ENCODE measurements at regions not wholly inside any gene's neighbourhood (a gene's known extent, or its start where the extent isn't known, plus 50 kb on each side); places are given as distances from the start of the nearest gene placed in this dataset.

- DNase-seq (ENCODE audit: low read depth): no peak
Measured at GRCh38 chr3:68306571-68306970, 625.8 kb downstream of the TAFA4 start.

DNA sequence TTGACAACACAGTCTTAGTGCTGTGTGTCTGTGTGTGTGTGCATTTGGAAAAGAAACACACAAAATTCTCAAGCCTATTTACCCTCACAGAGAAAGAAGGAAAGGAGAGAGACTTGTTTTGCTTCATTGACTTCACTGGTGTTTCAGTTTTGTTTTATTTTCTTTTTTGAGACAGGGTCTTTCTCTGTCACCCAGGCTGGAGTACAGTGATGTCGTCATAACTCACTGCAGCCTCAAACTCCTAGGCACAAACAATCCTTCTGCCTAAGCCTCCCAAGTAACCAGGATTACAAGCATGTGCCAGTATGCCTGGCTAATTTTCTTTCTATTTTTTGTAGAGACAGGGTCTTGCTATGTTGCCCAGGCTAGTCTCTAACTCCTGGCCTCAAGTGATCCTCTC, 636.9 kb downstream of the TAFA4 start:
- DNase-seq (ENCODE audit: low read depth): no peak

DNA sequence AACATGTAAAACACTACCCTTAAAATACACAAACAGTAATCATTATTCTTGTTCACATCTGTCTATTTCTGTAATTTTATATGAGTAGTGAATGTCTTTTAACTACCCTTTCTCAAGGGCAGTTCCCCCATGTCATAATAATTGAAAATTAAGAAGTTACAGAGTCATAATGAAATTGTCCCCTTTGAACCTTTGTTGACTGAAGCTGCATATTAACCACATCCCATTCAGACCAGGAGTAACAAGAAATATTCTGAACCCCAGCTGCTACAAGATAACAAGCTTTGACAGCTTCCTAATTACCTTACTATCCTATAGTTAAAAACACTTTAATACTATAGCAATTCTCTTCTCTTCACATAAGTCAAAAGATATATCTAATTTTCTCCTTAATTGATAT, 635.9 kb upstream of the SUCLG2 start:
- no peak for DNase-seq (ENCODE audit: low read depth)

DNA sequence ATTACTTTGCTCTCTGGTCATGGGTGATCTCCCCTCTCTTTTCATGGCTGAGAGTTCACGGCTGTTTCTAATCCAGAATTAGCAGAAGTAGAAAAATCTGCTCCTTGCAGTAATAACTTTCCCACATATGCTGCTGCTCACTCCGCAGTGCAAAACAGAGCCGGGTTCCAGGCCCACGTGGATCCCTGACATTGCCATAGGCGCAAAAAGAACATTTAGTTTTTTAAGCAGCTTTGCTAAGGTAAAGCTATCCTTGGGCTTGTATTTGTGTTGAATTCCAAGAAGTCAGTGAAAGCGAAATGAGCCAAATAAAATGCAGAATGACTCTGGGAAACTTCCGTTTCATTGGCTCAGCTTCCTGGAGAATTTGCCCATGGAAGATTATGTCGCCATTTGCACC, 633.7 kb upstream of the SUCLG2 start:
- DNase-seq (ENCODE audit: low read depth): no peak

GRCh38 chr3:68287101-68287500, 632.7 kb upstream of the SUCLG2 start:
- no peak for DNase-seq (ENCODE audit: low read depth)

- no peak for DNase-seq (ENCODE audit: low read depth)
Measured at GRCh38 chr3:68274286-68274685, 619.9 kb upstream of the SUCLG2 start.

DNA sequence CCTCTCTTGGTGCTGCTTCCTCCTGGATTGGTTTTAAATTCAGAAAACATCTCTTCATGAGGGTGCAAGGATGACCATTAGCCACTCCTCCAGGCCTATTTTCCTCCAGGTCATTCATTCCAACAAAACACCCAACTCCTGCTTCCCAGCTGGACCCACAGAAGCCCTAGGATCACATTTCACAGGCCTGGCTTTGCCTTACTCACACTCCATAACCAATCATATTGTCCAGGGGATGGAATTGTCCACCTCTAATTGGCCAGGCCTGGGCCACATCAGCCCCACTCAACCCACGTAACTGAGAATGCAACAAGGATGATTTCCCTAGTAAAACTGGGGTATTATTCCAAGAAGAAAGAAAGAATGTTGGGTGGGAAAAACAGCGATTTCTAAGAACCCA, 616.7 kb upstream of the SUCLG2 start:
- DNase-seq (ENCODE audit: low read depth): no peak

DNA sequence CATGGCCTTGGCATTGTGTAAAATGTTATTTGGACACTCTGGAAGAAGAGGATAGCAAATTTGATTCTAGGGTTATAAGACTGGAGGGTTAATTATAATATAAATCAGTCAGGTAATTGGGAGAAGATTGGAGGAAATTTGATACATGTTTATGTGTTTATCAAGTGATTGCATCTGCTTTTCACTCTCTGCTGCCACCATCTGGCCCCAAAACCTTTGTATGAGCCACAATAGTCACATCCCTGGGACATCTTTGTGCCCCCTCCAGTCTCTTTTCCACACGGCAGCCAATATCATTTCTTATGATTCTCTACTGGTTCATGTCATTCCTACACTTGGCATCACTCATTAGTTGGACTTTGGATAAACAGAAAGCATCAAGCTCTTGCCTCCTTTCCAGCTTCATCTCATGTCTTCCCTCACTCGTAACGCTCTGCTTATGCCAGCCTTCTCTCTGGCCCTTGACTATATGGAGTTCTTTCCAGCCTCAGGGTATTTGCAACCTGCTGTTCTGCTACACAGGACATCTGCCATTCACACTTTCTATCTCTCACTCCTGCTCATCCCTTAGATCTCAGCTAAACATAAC, 602.3 kb upstream of the SUCLG2 start:
- DNase-seq (ENCODE audit: low read depth): no peak

DNA sequence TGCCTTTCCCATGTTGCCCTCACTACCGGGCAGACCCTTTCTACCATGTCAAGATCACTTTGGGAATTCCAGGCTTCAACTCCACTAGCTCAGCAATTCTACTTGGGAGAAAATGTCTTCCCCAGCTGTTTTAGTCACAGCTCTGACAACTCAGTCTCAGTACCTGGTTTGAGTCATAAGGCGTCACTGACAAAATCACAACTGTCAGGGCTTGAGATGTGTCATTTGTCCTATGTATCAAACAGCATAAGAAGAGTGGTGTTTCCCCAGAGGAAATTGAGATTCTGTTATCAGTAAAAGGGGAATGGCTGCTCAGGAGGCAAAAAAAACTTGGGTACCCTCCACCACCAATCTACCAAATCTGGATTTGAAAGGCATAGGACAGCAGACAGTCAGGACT, 594.9 kb upstream of the SUCLG2 start:
- no peak for DNase-seq (ENCODE audit: low read depth)

- DNase-seq (ENCODE audit: low read depth): no peak
Measured at GRCh38 chr3:68242606-68243005, 588.2 kb upstream of the SUCLG2 start.

DNA sequence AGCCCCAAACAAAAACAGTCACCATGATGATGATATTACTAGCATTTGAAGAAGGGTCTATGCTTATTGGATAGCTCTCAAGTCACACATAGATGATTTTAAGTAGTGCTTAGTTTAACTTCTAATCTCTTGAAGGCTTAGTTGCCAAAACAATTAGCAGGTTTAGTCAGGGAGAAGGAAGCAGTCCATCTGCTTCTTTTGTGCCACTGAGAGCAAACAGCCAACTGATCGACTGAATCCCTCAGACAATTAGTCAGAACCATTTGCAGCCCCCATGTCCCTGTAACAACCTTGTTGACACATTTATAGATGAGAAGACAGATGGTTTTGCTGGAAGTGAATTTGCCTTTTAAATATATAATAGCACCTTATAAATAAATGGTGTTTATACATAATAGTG, 585.1 kb upstream of the SUCLG2 start:
- no peak for DNase-seq (ENCODE audit: low read depth)

- no peak for DNase-seq (ENCODE audit: low read depth)
Measured at GRCh38 chr3:68234076-68234780, 579.8 kb upstream of the SUCLG2 start.

DNA sequence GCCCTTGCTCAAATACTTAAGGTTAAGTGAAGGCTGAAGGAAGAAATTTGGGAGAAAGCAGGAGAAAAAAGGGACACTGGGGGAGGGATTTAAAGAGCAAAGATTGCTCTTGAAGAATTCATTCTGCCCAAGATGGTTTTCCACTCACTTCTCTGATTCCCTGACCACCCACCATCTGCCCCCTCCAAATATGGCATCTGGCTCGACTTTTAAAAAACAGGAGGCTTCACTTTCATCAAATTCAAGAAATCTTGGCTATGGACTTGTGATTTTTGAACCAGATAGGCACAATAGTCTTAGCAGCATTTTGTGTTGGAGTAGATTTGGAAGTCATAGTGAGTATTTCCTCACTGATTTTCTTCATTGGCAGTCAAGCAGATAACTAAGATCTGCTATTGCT, 574.4 kb upstream of the SUCLG2 start:
- DNase-seq (ENCODE audit: low read depth): no peak

GRCh38 chr3:68220832-68221231, 566.4 kb upstream of the SUCLG2 start:
- DNase-seq (ENCODE audit: low read depth): no peak

- DNase-seq (ENCODE audit: low read depth): no peak
Measured at GRCh38 chr3:68211637-68212036, 557.2 kb upstream of the SUCLG2 start.

DNA sequence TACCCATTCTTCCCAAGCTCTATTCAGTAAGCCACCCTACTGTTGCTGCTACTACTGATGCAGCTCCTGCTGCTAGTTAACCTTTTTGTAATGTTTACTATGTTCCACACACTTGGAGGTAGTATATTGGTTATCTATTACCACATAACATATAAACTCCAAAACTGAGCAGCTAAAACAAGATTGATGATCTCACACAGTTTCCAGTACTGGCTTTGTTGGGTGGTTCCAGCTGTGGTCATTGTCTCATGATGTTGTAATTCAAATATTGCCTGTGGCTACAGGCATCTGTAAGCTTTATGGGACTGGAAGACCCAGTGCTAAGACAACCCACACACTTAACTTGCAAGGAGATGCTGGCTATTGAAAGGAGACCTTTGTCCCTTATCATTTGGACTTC, 556.2 kb upstream of the SUCLG2 start:
- no peak for DNase-seq (ENCODE audit: low read depth)

DNA sequence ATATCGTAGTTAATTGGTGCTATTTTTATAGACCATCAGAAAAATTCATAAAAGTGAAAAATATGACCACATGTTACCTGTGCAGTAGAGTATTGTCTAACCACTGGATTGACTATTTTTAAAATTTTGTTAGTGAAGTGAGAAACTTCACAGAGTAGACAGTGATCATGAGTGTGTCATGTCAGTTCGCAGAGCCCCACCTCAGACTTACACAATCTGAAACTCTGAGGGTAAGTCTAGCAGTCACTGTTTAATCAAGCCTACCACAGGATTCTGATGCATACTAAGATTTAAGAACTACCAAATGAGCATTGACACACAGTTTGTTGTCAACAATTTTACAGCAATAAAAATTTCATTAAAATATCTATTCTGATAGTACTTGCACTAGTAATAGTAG, 552.9 kb upstream of the SUCLG2 start:
- DNase-seq (ENCODE audit: low read depth): no peak

DNA sequence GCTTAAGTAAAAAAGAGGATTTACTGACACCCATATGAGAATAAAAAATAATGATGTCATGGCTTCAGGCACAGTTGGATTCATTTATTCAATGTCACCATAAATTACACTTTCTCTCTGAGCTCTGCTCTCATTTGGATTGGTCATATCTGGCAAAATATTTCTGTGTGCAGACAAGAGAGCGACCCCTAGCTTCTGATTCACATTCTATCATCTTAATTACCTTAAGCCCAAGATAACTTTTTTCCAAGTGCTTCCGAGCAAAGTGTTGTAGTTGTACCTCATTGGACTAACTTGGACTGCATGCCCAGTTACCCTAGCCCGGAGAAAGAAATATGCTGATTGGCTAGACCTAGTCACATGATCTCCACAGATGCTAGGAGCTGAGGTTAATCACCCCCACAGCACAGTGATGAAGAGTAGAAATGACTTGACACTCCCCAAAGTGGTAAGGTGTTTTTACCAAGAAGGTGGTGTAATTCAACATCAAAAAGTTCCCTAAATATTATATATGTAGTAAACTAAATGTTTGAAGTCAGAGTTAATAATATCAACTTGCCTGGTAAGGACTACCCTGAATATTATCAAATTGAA, 552.2 kb upstream of the SUCLG2 start:
- no peak for DNase-seq (ENCODE audit: low read depth)

DNA sequence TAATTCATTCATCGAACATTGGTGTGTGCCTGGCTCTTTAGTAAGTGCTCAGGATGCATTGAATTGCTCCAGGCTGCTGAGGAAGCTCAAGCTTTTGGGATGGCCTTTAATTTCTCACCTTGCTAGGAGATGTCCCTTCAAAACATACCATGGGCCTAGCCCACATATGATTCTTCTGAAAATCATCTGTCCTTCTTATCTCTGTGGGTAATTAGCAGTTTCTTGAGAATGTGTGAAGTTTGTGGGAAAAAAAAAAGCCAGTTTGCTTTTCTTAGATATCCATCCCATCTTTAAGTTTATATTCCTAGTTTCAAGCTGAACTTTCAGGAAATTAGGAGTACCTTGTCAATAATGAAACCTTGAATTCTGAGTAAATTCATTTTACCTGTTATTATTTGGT, 532.3 kb upstream of the SUCLG2 start:
- no peak for DNase-seq (ENCODE audit: low read depth)

- no peak for DNase-seq (ENCODE audit: low read depth)
Measured at GRCh38 chr3:68176600-68176999, 522.2 kb upstream of the SUCLG2 start.

- no peak for DNase-seq (ENCODE audit: low read depth)
Measured at GRCh38 chr3:68173012-68173634, 518.7 kb upstream of the SUCLG2 start.

GRCh38 chr3:68172039-68172438, 517.6 kb upstream of the SUCLG2 start:
- DNase-seq (ENCODE audit: low read depth): no peak

DNA sequence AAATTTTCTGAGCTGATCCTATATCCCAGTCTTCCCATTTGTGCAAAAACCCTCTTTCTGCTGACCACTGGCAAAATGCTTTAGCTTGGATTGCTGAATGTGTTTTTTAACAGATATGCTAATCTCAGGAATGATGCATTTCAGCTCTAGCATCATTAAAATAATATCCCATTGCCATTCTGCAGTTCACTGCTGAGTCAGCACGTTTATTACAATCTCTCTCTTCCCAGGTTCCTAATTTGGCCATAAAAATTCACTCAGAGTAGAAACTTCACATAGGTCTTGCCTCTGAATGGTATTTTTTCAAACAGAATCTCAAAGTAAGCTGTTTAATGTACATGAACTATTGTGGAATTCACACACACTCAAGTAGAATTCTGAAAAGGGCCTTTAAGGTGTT, 509.6 kb upstream of the SUCLG2 start:
- no peak for DNase-seq (ENCODE audit: low read depth)
